RWPE2 (cell line): ENCODE measurements at regions not wholly inside any gene's neighbourhood (a gene's known extent, or its start where the extent isn't known, plus 50 kb on each side); places are given as distances from the start of the nearest gene placed in this dataset.

Experiments
- ATAC-seq: fragments of 200-7000 bp; cut with Tn5 transposase; 3 replicates; pipeline ENCODE4 v1.9.1; 2021; ENCODE audit warnings: low read depth
- DNase-seq: peaks from one replicate; pipeline ENCODE4 v3.0.0-alpha.2; 2020; ENCODE audit warnings: low spot score
- H3K27ac ChIP-seq: fragments of 450-650 bp; 2 replicates; pipeline ENCODE4 v1.5.1; 2017; ENCODE audit warnings: mild to moderate bottlenecking; ENCODE audit not compliant: poor library complexity, severe bottlenecking
- H3K27me3 ChIP-seq: fragments of 250-450 bp; sonication (Bioruptor Pico); 2 replicates; pipeline ENCODE4 v1.5.1; 2021; ENCODE audit warnings: mild to moderate bottlenecking, moderate library complexity; ENCODE audit not compliant: insufficient read depth, poor library complexity, severe bottlenecking
- H3K36me3 ChIP-seq: fragments of 250-450 bp; sonication (Bioruptor Pico); 2 replicates; pipeline ENCODE4 v1.5.1; 2020; ENCODE audit warnings: low read depth, mild to moderate bottlenecking, moderate library complexity
- H3K4me1 ChIP-seq: fragments of 250-450 bp; sonication (Bioruptor Pico); 2 replicates; pipeline ENCODE4 v1.5.1; 2021; ENCODE audit warnings: mild to moderate bottlenecking, moderate library complexity; ENCODE audit not compliant: insufficient read depth, poor library complexity, severe bottlenecking
- H3K4me3 ChIP-seq: fragments of 250-450 bp; sonication (Bioruptor Pico); 2 replicates; pipeline ENCODE4 v1.5.1; 2021; ENCODE audit warnings: mild to moderate bottlenecking, moderate library complexity; ENCODE audit not compliant: severe bottlenecking
- H3K9me3 ChIP-seq: fragments of 250-450 bp; sonication (Bioruptor Pico); 2 replicates; pipeline ENCODE4 v1.5.1; 2021; ENCODE audit warnings: mild to moderate bottlenecking, moderate library complexity; ENCODE audit not compliant: severe bottlenecking
- CTCF ChIP-seq: fragments of 450-650 bp; IDR thresholded peaks from one replicate; pipeline ENCODE4 v1.5.1; 2017; ENCODE audit warnings: mild to moderate bottlenecking, moderate library complexity; ENCODE audit not compliant: poor library complexity, severe bottlenecking

DNA sequence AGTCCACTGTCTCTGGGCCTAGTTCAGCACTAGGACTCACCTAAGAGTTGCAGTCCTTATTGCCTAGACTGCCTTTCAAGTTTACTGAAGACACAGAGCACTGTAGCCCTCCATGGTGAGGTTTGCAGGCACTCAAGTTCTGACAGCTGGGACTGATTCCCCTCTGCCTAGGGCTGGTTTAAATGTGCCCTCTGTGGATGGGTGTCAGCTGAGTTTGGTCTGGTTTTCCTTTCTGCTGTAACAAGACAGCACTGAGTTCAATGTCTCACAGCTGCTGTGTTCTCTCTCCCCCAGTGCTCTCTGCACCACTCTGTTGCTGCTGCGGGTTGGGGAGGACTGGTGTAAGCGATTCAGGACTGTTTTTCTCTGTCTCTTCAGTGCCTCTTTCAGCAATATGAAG is 75.2 kb upstream of the C1orf21 start:
- TF ChIP-seq CTCF: no peak
- Histone ChIP-seq H3K4me3 (no peak overlapping the region), H3K27ac (no peak overlapping the region), H3K36me3 (no peaks in the 10 kb centered on the region), H3K9me3 (no peaks in the 10 kb centered on the region), H3K4me1 (no peaks in the 10 kb centered on the region), H3K27me3 (no peaks in the 10 kb centered on the region)
- ATAC-seq (no peak), DNase-seq (no peak)

- H3K4me3 ChIP-seq: no peak overlapping the region
- H3K9me3 ChIP-seq: no peaks in the 10 kb centered on the region
- DNase-seq (no peak), ATAC-seq (no peak)
- TF ChIP-seq CTCF: no peak
- H3K27ac ChIP-seq: no peak overlapping the region
- H3K27me3 ChIP-seq: no peaks in the 10 kb centered on the region
- no peaks in the 10 kb centered on the region for H3K4me1 ChIP-seq
- H3K36me3 ChIP-seq: no peaks in the 10 kb centered on the region
These were observed 71.6 kb upstream of the C1orf21 start for GRCh38 chr1:184315254-184315653.

DNA sequence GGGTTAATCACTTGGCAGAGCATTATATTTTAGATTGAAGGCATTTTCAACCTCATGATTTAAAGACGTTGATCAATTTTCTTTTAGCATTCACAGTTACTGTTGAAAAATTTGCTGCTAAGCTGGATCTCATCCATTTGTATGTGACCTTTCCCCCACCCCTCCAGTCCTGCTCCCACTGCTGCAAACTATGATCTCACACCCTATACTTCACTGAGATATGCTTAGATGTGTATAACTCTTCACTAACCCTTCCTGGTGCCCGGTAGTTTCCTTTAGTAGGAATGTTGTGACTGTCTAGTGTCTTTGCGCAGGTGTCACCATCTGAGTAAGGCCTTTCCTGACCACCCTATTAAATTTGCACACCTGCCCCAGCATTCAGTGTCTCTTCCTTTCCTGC is 67.0 kb upstream of the C1orf21 start:
- H3K36me3 ChIP-seq: no peaks in the 10 kb centered on the region
- no peak for TF ChIP-seq CTCF
- H3K9me3 ChIP-seq: no peaks in the 10 kb centered on the region
- H3K27ac ChIP-seq: no peak overlapping the region
- H3K27me3 ChIP-seq: peaks cover 3% of the 10 kb centered on the region
- H3K4me3 ChIP-seq: no peak overlapping the region
- H3K4me1 ChIP-seq: no peaks in the 10 kb centered on the region
- no peak for ATAC-seq
- no peak for DNase-seq

GRCh38 chr1:184322253-184322652 is 64.6 kb upstream of the C1orf21 start:
- H3K27me3 ChIP-seq: peaks cover 3% of the 10 kb centered on the region
- no peak for DNase-seq
- H3K9me3 ChIP-seq: no peaks in the 10 kb centered on the region
- no peak overlapping the region for H3K4me3 ChIP-seq
- no peak for ATAC-seq
- H3K4me1 ChIP-seq: no peaks in the 10 kb centered on the region
- no peaks in the 10 kb centered on the region for H3K36me3 ChIP-seq
- no peak for TF ChIP-seq CTCF
- no peak overlapping the region for H3K27ac ChIP-seq

GRCh38 chr1:184324972-184325371 is 61.9 kb upstream of the C1orf21 start:
- ATAC-seq (no peak), DNase-seq (no peak)
- TF ChIP-seq CTCF: no peak
- peaks cover 3% of the 10 kb centered on the region for H3K27me3 ChIP-seq
- H3K27ac ChIP-seq: no peak overlapping the region
- no peaks in the 10 kb centered on the region for H3K36me3 ChIP-seq
- no peak overlapping the region for H3K4me3 ChIP-seq
- H3K4me1 ChIP-seq: no peaks in the 10 kb centered on the region
- no peaks in the 10 kb centered on the region for H3K9me3 ChIP-seq
